Type B pancreatic cell (in vitro differentiated cells): ENCODE measurements at regions not wholly inside any gene's neighbourhood (a gene's known extent, or its start where the extent isn't known, plus 50 kb on each side); places are given as distances from the start of the nearest gene placed in this dataset.
A peak's percentile ranks its signal among the peaks of the same experiment; 100 is the strongest.

Source experiments
- DNase-seq: peaks from one replicate; pipeline ENCODE4 v3.0.0; 2021; ENCODE audit warnings: mixed read lengths; ENCODE audit not compliant: unreplicated experiment; ENCODE audit errors: extremely low spot score
- H3K27ac Mint-ChIP-seq: 2 replicates; pipeline ENCODE4 v1.8.0; 2021; ENCODE audit warnings: mild to moderate bottlenecking, mixed read lengths
- H3K27me3 Mint-ChIP-seq: 2 replicates; pipeline ENCODE4 v1.8.0; 2021; ENCODE audit warnings: mixed read lengths
- H3K36me3 Mint-ChIP-seq: 2 replicates; pipeline ENCODE4 v1.8.0; 2021; ENCODE audit warnings: mixed read lengths
- H3K4me1 Mint-ChIP-seq: one replicate; pipeline ENCODE4 v1.8.0; 2021; ENCODE audit warnings: mixed read lengths; ENCODE audit not compliant: unreplicated experiment
- H3K4me3 Mint-ChIP-seq: 2 replicates; pipeline ENCODE4 v1.8.0; 2021; ENCODE audit warnings: mild to moderate bottlenecking, mixed read lengths
- H3K9me3 Mint-ChIP-seq: 2 replicates; pipeline ENCODE4 v1.8.0; 2021; ENCODE audit warnings: mixed read lengths
- CTCF ChIP-seq: fragments of 200-600 bp; sonication (generic); conservative IDR thresholded peaks from 2 replicates; pipeline ENCODE4 v1.5.0; 2021; ENCODE audit warnings: antibody characterized with exemption, mild to moderate bottlenecking

- H3K9me3 Mint-ChIP-seq, result no peaks in the 10 kb centered on the region
- DNase-seq, result no peak
- no peaks in the 10 kb centered on the region for H3K36me3 Mint-ChIP-seq
- no peak overlapping the region for H3K4me3 Mint-ChIP-seq
- H3K27ac Mint-ChIP-seq, result no peak overlapping the region
- no peaks in the 10 kb centered on the region for H3K4me1 Mint-ChIP-seq
- H3K27me3 Mint-ChIP-seq, result peaks cover 54% of the 10 kb centered on the region
- peak; percentile 84 for TF ChIP-seq CTCF
These were observed 58.7 kb upstream of the PABPC3 start for GRCh38 chr13:25037057-25037813.

- H3K27ac Mint-ChIP-seq, result no peak overlapping the region
- DNase-seq, result no peak
- no peaks in the 10 kb centered on the region for H3K4me1 Mint-ChIP-seq
- no peaks in the 10 kb centered on the region for H3K36me3 Mint-ChIP-seq
- peaks cover 77% of the 10 kb centered on the region for H3K27me3 Mint-ChIP-seq
- no peak for TF ChIP-seq CTCF
- no peak overlapping the region for H3K4me3 Mint-ChIP-seq
- H3K9me3 Mint-ChIP-seq, result no peaks in the 10 kb centered on the region
These were observed 53.6 kb upstream of the PABPC3 start for GRCh38 chr13:25042151-25042865.

- Mint-ChIP-seq H3K36me3 (no peaks in the 10 kb centered on the region), H3K4me3 (no peak overlapping the region), H3K4me1 (peaks cover 4% of the 10 kb centered on the region), H3K27me3 (peaks cover 89% of the 10 kb centered on the region), H3K9me3 (no peaks in the 10 kb centered on the region), H3K27ac (no peak overlapping the region)
- TF ChIP-seq CTCF, result no peak
- DNase-seq, result no peak
These were observed 51.9 kb upstream of the PABPC3 start for GRCh38 chr13:25044071-25044470.
